Fibroblast of skin of right biceps (primary cell): ENCODE measurements at regions not wholly inside any gene's neighbourhood (a gene's known extent, or its start where the extent isn't known, plus 50 kb on each side); places are given as distances from the start of the nearest gene placed in this dataset.
"Not testable (repeated sequence)": the region's sequence is repeated elsewhere in the genome, so short reads cannot be mapped to it uniquely, and the experiment has no call there.

ENCODE experiments used
- DNase-seq: peaks from one replicate; pipeline ENCODE4 v3.0.0-alpha.2; 2013

DNA sequence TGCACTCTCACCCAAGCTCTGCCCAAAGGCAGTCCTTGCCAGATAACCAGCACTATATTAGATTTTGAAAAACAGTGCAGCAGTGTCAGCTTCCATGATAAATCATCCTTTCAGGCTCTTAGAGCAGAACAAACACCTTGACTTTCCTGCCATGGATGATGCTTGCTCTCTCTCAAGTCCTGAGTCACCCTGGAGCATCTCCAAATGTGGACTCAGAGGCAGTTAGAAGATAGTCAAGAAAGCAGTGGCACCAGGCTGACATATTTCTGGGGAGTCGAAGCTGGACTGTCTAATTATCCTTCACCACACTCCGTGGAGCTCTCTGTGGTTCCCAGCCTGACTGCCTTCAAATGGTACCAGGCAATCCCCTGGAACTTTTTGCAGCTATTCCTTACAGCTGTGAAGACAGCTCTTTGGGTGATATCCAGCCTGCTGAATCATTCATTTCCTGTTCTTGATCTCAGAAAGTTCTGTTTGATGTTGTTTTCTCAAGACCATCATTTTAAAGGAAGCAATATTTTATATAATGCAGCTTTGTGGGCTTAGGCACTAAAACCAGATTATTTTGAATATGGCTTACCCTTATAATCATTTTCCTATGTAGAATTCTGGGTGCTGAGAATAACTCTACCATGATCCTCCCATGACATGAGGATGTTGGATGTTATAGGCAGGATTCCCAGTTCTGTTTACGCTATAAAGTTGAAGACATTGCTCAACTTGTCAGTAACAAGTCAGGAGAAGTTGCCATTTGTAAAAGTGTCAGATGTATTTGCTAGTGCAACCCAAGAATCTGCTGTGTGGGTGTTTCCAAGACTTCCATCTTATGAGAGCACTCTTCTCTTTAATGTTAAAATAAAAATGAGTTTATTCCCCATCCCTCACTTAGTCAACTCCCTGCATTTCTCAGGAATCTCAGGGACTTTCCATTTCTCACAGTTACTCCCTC lies 233.8 kb downstream of the C7orf25 start:
- DNase-seq, result peak; percentile 99

DNA sequence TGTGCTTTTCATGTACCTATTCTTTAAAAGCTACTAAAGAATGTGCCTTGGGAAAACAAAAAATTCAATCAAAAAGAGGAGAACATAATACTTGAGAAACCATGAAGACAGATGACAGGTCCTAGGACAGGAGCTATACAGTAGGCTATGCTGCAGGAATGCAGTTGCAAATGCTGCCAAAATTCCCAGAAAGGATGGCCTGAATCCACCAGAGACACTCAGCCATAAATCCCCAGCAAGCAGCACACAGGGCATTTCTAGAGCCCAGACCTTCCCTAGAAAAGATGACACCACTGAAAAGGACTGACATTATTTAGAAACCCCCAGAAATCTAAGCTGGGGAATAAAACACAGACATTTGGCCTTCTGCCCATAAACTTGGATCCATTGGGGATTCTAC lies 237.3 kb downstream of the C7orf25 start:
- DNase-seq, result peak; percentile 41

- DNase-seq, result no peak
Observed at GRCh38 chr7:42673951-42674350, 237.9 kb downstream of the C7orf25 start.

GRCh38 chr7:42672339-42672999 lies 239.4 kb downstream of the C7orf25 start:
- peak; percentile 28 for DNase-seq

- DNase-seq, result peak; percentile 75
Observed at GRCh38 chr7:42671627-42672026, 240.2 kb downstream of the C7orf25 start.

GRCh38 chr7:42666994-42667393 lies 244.9 kb downstream of the C7orf25 start:
- DNase-seq, result no peak

DNA sequence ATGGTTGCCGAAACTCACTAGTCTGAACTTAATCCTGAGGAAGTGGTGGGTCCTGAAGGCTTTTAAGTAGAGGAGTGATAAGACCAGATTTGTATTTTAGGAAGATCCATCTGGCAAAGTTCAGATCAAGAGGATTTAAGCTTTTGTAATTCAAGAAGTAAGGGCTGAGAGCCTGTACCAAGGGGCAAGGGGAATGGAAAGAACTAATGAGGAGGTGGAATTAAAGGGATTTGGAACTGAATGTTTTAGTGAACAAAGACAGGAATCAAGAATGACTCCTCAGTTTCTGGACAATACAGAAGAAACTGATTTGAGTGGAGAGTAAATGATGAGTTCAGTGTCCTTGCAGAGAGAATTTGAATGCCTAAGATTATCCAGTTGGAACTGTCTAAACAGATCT lies 249.0 kb downstream of the C7orf25 start:
- no peak for DNase-seq

- DNase-seq, result peak; percentile 48
Observed at GRCh38 chr7:42661312-42661711, 250.6 kb downstream of the C7orf25 start.

- no peak for DNase-seq
Observed at GRCh38 chr7:42650701-42651100, 261.2 kb downstream of the C7orf25 start.

DNA sequence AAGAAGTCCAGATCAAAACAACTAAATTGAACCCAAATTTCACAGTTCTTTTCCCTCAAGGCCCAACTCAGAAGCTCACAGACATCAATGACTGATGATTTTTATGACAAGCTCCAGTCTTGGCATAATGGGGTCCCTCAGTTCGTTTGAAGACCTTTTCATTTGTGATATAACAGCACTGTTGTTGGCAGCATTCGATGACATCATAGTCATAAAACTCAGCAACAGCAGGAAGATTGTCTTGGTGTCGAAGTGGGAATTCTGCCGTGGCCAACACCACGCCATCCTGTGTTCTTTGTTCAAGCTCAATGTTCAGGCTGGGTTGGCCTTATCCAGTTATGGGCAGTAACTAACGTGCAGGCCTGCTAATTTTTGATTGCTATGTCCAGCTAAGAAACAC lies 261.7 kb downstream of the C7orf25 start:
- no peak for DNase-seq

DNA sequence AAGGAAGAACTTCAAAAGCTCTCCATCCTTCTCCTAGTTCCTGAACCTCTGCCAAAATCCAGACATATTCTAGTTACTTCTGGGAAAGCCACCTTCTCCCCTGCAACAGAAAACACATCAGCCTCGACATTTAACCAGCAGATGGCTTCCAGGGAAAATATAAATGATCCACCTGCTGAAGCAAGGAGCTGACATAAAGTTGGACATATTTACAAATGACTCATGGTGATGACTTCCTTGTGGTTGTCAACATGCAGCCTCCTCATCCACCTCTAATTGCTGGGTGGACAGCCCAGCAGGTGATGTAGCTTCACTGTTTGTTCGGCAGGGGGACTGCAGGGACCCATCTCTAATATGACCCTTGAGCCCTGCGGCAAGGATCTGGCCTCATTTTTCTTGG lies 266.0 kb downstream of the C7orf25 start:
- peak; percentile 6 for DNase-seq

DNA sequence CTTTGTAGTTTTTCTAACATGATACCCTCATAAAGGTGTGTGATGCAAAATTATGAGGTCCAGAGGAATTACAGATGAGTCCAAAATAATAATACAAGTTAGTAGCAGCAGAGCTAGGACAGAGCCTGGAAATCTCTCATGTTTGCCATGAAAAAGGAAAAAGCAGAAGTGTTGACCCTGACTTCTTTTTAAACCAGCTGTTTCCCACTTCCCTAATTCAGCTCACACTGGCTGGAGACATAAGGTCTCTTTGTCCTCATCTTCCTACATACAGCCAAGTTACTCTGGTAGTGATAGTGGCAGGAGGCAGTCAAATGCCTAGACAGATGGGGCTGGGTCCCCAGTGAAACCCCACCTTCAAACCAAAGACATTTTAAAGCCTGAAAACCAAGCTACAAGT lies 269.2 kb downstream of the C7orf25 start:
- DNase-seq, result no peak

GRCh38 chr7:42639930-42640329 lies 271.9 kb downstream of the C7orf25 start:
- peak; percentile 28 for DNase-seq

DNA sequence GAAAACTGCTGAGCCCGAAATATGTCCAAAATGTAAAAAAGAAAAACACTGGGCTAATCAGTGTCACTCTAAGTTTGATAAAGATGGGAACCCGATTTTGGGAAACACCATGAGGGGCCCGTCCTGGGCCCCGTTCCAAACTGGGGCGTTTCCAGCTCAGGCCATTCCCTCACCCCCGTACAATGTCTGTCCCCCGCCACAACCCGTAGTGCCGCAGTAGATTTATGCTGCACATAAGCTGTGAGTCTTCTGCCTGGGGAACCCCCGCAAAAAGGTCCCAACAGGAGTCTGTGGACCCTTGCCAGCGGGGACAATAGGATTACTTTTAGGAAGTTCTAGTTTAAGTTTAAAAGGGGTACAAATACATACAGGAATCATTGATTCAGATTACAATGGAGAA lies 275.5 kb downstream of the C7orf25 start:
- DNase-seq, result not testable (repeated sequence)

DNA sequence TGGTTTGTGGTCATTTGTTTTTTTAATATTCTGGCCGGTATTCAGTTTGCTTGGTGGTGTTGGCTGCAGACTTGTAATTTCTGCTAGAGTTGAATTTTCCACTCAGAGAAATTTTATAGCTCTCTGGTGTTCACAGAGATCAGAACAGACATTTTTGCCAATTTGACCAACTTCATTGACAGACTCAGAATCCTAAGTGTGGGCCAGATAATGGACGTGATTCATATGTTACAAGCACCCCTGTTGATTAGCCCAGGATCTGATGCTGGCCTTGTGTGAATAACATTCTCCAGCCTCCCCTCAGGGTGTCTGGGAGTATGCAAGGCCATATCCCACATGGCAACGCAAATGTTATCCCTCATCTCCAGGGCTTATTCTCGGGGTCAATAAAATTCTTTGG lies 283.8 kb downstream of the C7orf25 start:
- peak; percentile 20 for DNase-seq

GRCh38 chr7:42627626-42628025 lies 284.2 kb downstream of the C7orf25 start:
- no peak for DNase-seq

DNA sequence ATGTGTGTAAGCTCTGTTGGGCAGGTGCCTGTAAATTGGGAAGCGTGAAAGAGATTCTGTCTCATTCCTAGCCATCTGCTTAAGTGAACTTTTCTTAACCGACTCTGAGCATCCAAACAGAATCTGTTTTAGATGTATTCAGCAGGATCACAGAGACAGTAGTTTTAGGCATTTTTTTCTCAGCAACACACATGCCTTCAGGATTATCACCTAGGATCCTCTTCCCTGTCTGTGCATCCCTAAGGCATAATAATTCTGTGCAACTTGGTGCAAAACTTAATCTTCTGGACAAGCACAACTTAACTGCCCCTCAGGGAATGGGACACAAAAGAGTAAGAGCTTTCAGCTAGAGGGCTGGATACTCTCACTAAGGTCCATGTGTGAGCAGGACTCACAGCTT lies 284.8 kb downstream of the C7orf25 start:
- DNase-seq, result no peak

DNA sequence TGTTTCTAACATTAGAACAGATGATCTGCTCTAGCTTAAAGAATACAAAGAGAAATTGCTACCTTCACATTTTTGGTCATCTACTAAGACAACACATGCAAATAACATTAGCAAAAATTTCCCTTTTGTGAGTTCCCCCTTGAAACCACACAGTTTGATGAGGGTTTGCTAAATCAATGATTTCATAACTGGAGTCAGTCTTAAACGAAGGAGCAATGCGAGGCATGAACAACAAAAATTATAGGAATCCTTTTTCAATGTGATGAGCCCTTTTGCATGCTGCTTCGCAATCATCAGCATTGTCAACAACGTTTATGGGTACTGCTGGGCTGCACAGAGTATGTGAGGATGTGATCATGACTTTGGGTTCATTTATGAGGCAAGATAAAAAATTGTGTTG lies 286.4 kb downstream of the C7orf25 start:
- DNase-seq, result no peak

- DNase-seq, result peak; percentile 67
Observed at GRCh38 chr7:42624471-42624870, 287.4 kb downstream of the C7orf25 start.

- DNase-seq, result no peak
Observed at GRCh38 chr7:42621543-42622219, 290.2 kb downstream of the C7orf25 start.

GRCh38 chr7:42618651-42619360 lies 293.1 kb downstream of the C7orf25 start:
- no peak for DNase-seq

DNA sequence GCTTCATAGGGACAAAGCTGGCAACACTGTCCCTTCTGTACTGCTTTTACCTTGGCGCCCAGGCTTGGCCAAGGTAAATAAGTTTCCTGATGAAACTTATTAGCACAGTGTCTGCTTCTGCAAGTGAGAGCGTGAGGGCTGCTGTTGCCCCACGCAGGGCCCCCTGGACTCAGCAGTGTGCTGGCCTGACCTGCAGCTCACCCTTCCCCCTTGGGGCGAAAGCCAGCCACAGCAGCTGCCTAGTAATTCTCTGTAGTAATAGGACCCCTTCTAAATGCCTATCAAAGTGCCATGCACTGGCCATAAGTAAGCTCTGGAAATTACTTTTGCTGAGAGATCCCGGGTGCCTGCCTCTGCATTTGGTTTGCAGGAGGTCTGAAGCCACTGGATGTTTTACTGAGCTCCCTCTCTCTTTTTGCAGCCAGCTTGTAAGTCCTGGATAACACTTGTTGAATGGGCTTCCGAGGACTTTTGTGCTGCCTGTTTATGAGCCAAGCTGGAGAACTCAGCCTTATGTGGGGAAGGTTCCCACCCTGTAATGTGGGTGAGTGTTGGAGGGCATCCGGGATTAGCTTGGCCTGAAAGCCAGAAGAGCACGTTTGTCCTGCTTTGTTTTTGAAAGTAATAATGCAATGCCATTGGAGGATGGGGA lies 293.9 kb downstream of the C7orf25 start:
- DNase-seq, result no peak
